GM19463 (cell line): ENCODE measurements at regions not wholly inside any gene's neighbourhood (a gene's known extent, or its start where the extent isn't known, plus 50 kb on each side); places are given as distances from the start of the nearest gene placed in this dataset.
"Not testable (repeated sequence)": the region's sequence is repeated elsewhere in the genome, so short reads cannot be mapped to it uniquely, and the experiment has no call there.

Source experiments
- ATAC-seq: cut with Tn5 transposase; IDR thresholded peaks from one replicate; pipeline ENCODE4 v1.9.1; 2021; ENCODE audit warnings: mild to moderate bottlenecking, moderate library complexity; ENCODE audit not compliant: unreplicated experiment

GRCh38 chr5:72654231-72654630 lies 147.0 kb upstream of the ZNF366 start:
- no peak for ATAC-seq

- no peak for ATAC-seq
Measured at GRCh38 chr5:72653586-72653985, 146.4 kb upstream of the ZNF366 start.

GRCh38 chr5:72651779-72652178 lies 144.6 kb upstream of the ZNF366 start:
- no peak for ATAC-seq

GRCh38 chr5:72651109-72651508 lies 143.9 kb upstream of the ZNF366 start:
- no peak for ATAC-seq

- no peak for ATAC-seq
Measured at GRCh38 chr5:72649449-72649848, 142.2 kb upstream of the ZNF366 start.

- ATAC-seq, result no peak
Measured at GRCh38 chr5:72648480-72648879, 141.3 kb upstream of the ZNF366 start.

- no peak for ATAC-seq
Measured at GRCh38 chr5:72647806-72648205, 140.6 kb upstream of the ZNF366 start.

- no peak for ATAC-seq
Measured at GRCh38 chr5:72646246-72646866, 139.1 kb upstream of the ZNF366 start.

- no peak for ATAC-seq
Measured at GRCh38 chr5:72645064-72645846, 138.0 kb upstream of the ZNF366 start.

- no peak for ATAC-seq
Measured at GRCh38 chr5:72644296-72644695, 137.1 kb upstream of the ZNF366 start.

- ATAC-seq, result no peak
Measured at GRCh38 chr5:72641164-72641563, 134.0 kb upstream of the ZNF366 start.

- no peak for ATAC-seq
Measured at GRCh38 chr5:72637058-72637457, 129.8 kb upstream of the ZNF366 start.

GRCh38 chr5:72636565-72636964 lies 129.4 kb upstream of the ZNF366 start:
- ATAC-seq, result not testable (repeated sequence)

GRCh38 chr5:72634444-72634843 lies 127.2 kb upstream of the ZNF366 start:
- ATAC-seq, result no peak

- ATAC-seq, result no peak
Measured at GRCh38 chr5:72633649-72634048, 126.4 kb upstream of the ZNF366 start.

- ATAC-seq, result no peak
Measured at GRCh38 chr5:72633041-72633445, 125.8 kb upstream of the ZNF366 start.

GRCh38 chr5:72630721-72631120 lies 123.5 kb upstream of the ZNF366 start:
- no peak for ATAC-seq

- no peak for ATAC-seq
Measured at GRCh38 chr5:72630081-72630480, 122.9 kb upstream of the ZNF366 start.

GRCh38 chr5:72628771-72629371 lies 121.7 kb upstream of the ZNF366 start:
- no peak for ATAC-seq

GRCh38 chr5:72625332-72625731 lies 118.1 kb upstream of the ZNF366 start:
- no peak for ATAC-seq

GRCh38 chr5:72624641-72625236 lies 117.5 kb upstream of the ZNF366 start:
- ATAC-seq, result no peak

- ATAC-seq, result no peak
Measured at GRCh38 chr5:72623936-72624335, 116.7 kb upstream of the ZNF366 start.
